ENCODE measurements at regions not wholly inside any gene's neighbourhood (a gene's known extent, or its start where the extent isn't known, plus 50 kb on each side); places are given as distances from the start of the nearest gene placed in this dataset.

GRCh38 chr1:98121646-98122045 is 200.8 kb upstream of the DPYD start:
- TF ChIP-seq CTCF (conservative IDR thresholded peaks at IDR 0.05; ENCODE audit: low read depth, low read length) (no peak), EZH2 (IDR thresholded peaks at IDR 0.05; ENCODE audit: low read length, unreplicated experiment) (no peak)
